Panc1 (cell line): ENCODE measurements at regions not wholly inside any gene's neighbourhood (a gene's known extent, or its start where the extent isn't known, plus 50 kb on each side); places are given as distances from the start of the nearest gene placed in this dataset.

Experiments
- TF ChIP-seq, protein P1 (sequence below): fragments of 450-650 bp; IDR thresholded peaks from 2 replicates; pipeline ENCODE4 v1.5.1; 2017; ENCODE audit warnings: mild to moderate bottlenecking
- TF ChIP-seq, protein P2 (sequence below), 2 experiments: IDR thresholded peaks; 2 replicates each; pipeline ENCODE4 v1.6.1; 2011 to 2012; ENCODE audit warnings: low read depth in 2 of 2, control low read depth in 1 of 2, low read length in 1 of 2, mild to moderate bottlenecking in 1 of 2, moderate library complexity in 1 of 2; ENCODE audit not compliant: insufficient read depth in 1 of 2

DNA sequence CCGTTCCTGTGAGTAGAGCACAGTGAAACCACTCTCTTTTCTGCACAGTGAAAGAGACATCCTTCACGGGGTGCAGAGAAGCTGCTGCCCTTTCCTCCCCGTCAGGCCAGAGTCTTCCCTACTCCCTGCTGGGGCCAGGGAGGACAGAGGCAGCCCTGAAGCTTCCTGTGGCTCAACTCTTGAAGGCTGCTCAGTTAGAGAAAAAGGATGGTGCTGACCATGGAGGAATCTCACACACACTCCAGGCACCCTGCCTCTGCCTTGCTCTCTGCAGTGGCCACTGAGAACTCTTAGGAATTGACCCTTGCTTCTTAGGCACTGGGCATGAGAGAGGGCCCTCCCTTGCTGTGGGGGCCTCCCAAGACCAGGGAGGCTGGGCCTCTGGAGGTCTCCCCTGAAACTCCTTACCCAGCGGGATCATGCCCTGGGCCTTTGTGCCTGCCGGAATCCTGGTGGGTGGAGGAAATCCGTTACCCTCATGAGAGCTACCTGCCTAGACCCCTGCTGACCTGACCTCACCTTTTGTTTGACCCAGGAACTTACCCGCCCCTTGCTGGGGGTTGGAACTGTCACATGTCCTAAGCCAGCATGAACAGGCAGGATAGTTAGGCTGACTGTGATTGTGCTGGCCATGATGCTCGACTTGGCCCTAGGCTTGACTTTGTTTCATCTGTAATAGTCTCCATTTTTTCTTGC is 65.0 kb upstream of the CD93 start:
- TF ChIP-seq, protein P1, sequence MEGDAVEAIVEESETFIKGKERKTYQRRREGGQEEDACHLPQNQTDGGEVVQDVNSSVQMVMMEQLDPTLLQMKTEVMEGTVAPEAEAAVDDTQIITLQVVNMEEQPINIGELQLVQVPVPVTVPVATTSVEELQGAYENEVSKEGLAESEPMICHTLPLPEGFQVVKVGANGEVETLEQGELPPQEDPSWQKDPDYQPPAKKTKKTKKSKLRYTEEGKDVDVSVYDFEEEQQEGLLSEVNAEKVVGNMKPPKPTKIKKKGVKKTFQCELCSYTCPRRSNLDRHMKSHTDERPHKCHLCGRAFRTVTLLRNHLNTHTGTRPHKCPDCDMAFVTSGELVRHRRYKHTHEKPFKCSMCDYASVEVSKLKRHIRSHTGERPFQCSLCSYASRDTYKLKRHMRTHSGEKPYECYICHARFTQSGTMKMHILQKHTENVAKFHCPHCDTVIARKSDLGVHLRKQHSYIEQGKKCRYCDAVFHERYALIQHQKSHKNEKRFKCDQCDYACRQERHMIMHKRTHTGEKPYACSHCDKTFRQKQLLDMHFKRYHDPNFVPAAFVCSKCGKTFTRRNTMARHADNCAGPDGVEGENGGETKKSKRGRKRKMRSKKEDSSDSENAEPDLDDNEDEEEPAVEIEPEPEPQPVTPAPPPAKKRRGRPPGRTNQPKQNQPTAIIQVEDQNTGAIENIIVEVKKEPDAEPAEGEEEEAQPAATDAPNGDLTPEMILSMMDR = no peak
- TF ChIP-seq, protein P2, sequence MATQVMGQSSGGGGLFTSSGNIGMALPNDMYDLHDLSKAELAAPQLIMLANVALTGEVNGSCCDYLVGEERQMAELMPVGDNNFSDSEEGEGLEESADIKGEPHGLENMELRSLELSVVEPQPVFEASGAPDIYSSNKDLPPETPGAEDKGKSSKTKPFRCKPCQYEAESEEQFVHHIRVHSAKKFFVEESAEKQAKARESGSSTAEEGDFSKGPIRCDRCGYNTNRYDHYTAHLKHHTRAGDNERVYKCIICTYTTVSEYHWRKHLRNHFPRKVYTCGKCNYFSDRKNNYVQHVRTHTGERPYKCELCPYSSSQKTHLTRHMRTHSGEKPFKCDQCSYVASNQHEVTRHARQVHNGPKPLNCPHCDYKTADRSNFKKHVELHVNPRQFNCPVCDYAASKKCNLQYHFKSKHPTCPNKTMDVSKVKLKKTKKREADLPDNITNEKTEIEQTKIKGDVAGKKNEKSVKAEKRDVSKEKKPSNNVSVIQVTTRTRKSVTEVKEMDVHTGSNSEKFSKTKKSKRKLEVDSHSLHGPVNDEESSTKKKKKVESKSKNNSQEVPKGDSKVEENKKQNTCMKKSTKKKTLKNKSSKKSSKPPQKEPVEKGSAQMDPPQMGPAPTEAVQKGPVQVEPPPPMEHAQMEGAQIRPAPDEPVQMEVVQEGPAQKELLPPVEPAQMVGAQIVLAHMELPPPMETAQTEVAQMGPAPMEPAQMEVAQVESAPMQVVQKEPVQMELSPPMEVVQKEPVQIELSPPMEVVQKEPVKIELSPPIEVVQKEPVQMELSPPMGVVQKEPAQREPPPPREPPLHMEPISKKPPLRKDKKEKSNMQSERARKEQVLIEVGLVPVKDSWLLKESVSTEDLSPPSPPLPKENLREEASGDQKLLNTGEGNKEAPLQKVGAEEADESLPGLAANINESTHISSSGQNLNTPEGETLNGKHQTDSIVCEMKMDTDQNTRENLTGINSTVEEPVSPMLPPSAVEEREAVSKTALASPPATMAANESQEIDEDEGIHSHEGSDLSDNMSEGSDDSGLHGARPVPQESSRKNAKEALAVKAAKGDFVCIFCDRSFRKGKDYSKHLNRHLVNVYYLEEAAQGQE (IDR thresholded peaks at IDR 0.05; ENCODE audit: insufficient read depth in 1 of 2, low read depth in 2 of 2, low read length in 1 of 2) = no peak
